PC-3 (cell line): ENCODE measurements at regions not wholly inside any gene's neighbourhood (a gene's known extent, or its start where the extent isn't known, plus 50 kb on each side); places are given as distances from the start of the nearest gene placed in this dataset.

Experiments
- ATAC-seq: fragments of 200-7000 bp; cut with Tn5 transposase; 2 replicates; pipeline ENCODE4 v1.9.1; 2020; ENCODE audit warnings: mild to moderate bottlenecking, moderate library complexity
- BruUV-seq: library from RNA; stranded (reverse); fragments of 400-500 nt; replicated peaks from 2 replicates; lab custom pipeline; 2021; lab: Mats Ljungman, UMichigan
- CTCF ChIA-PET: fragments of 300-600 bp; sonication (Branson Sonifier 250); formaldehyde crosslinking; loops from one replicate; lab custom pipeline; 2022; ENCODE audit warnings: antibody characterized with exemption; lab: Charles Lee
- POLR2A ChIA-PET: fragments of 300-600 bp; sonication (Branson Sonifier 250); formaldehyde crosslinking; loops from one replicate; lab custom pipeline; 2022; ENCODE audit warnings: antibody characterized with exemption; ENCODE audit not compliant: unreplicated experiment; lab: Charles Lee
- DNase-seq: peaks from one replicate; pipeline ENCODE4 v3.0.0-alpha.2; 2015
- H2AFZ ChIP-seq: fragments of 300-600 bp; sonication (generic); 2 replicates; pipeline ENCODE4 v1.6.0; 2016; ENCODE audit warnings: antibody characterized with exemption, low read length
- H3F3A ChIP-seq: fragments of 300-600 bp; sonication (generic); one replicate; pipeline ENCODE4 v1.6.0; 2017; ENCODE audit warnings: antibody characterized with exemption, low read length, control low read depth, mild to moderate bottlenecking; ENCODE audit not compliant: unreplicated experiment
- H3K27ac ChIP-seq: fragments of 300-600 bp; sonication (generic); 2 replicates; pipeline ENCODE4 v1.5.1; 2016; ENCODE audit warnings: mild to moderate bottlenecking, low read length
- H3K27me3 ChIP-seq: fragments of 300-600 bp; sonication (generic); 2 replicates; pipeline ENCODE4 v1.6.1; 2016; ENCODE audit warnings: low read length, mixed read lengths
- H3K36me3 ChIP-seq: fragments of 300-600 bp; sonication (generic); 2 replicates; pipeline ENCODE4 v1.6.1; 2016; ENCODE audit warnings: low read depth, mixed run types, low read length, mixed read lengths
- H3K4me1 ChIP-seq: fragments of 300-600 bp; sonication (generic); 2 replicates; pipeline ENCODE4 v1.5.1; 2016; ENCODE audit warnings: low read length; ENCODE audit not compliant: insufficient read depth
- H3K4me2 ChIP-seq: fragments of 300-600 bp; sonication (generic); 2 replicates; pipeline ENCODE4 v1.6.0; 2016; ENCODE audit warnings: low read length
- H3K4me3 ChIP-seq: fragments of 300-600 bp; sonication (generic); 2 replicates; pipeline ENCODE4 v1.5.1; 2016; ENCODE audit warnings: mild to moderate bottlenecking, low read length, mixed read lengths
- H3K79me2 ChIP-seq: fragments of 300-600 bp; sonication (generic); 2 replicates; pipeline ENCODE4 v1.6.1; 2017; ENCODE audit warnings: low read length, mixed read lengths
- H3K9ac ChIP-seq: fragments of 300-600 bp; sonication (generic); 2 replicates; pipeline ENCODE4 v1.6.0; 2016; ENCODE audit warnings: mild to moderate bottlenecking, low read length
- H3K9me2 ChIP-seq: fragments of 300-600 bp; sonication (generic); replicated peaks from 2 replicates; pipeline ENCODE4 v1.6.1; 2016; ENCODE audit warnings: mixed run types, low read length, mixed read lengths
- H3K9me3 ChIP-seq: fragments of 300-600 bp; sonication (generic); 2 replicates; pipeline ENCODE4 v1.6.1; 2016; ENCODE audit warnings: low read length, mixed read lengths
- H4K20me1 ChIP-seq: fragments of 300-600 bp; sonication (generic); 2 replicates; pipeline ENCODE4 v1.6.1; 2016; ENCODE audit warnings: low read length, mixed read lengths
- CTCF ChIP-seq: fragments of 300-600 bp; sonication (generic); conservative IDR thresholded peaks from 2 replicates; pipeline ENCODE4 v1.5.1; 2017; ENCODE audit warnings: antibody characterized with exemption, low read depth, mild to moderate bottlenecking, low read length
- EZH2 ChIP-seq: fragments of 300-600 bp; sonication (generic); IDR thresholded peaks from one replicate; pipeline ENCODE4 v1.6.1; 2017; ENCODE audit warnings: antibody characterized with exemption, mild to moderate bottlenecking, low read length; ENCODE audit not compliant: unreplicated experiment
- EZH2phosphoT487 ChIP-seq: fragments of 300-600 bp; sonication (generic); IDR thresholded peaks from 2 replicates; pipeline ENCODE4 v1.6.1; 2018; ENCODE audit warnings: mild to moderate bottlenecking, antibody characterized with exemption, low read length, borderline replicate concordance
- intact Hi-C: fragments of 100-400 bp; cut with micrococcal nuclease; formaldehyde crosslinking; loops from 2 replicates; pipeline ENCODE4 v1.9.0; 2023

GRCh38 chr4:124863040-124863545 is 150.6 kb upstream of the ANKRD50 start:
- no peak overlapping the region for H2AFZ ChIP-seq
- no TSS peak for BruUV-seq
- H3K4me3 ChIP-seq, result no peak overlapping the region
- H3K4me2 ChIP-seq, result no peak overlapping the region
- DNase-seq (no peak), ATAC-seq (no peak)
- no peaks in the 10 kb centered on the region for H3F3A ChIP-seq
- no peaks in the 10 kb centered on the region for H3K9me2 ChIP-seq
- H3K9ac ChIP-seq, result no peak overlapping the region
- H3K79me2 ChIP-seq, result no peaks in the 10 kb centered on the region
- intact Hi-C loops, result no loop called here
- H3K9me3 ChIP-seq, result no peaks in the 10 kb centered on the region
- H4K20me1 ChIP-seq, result no peaks in the 10 kb centered on the region
- TF ChIP-seq EZH2phosphoT487, result no peak
- TF ChIP-seq CTCF, result no peak
- TF ChIP-seq EZH2, result no peak
- H3K27me3 ChIP-seq, result no peaks in the 10 kb centered on the region
- H3K27ac ChIP-seq, result no peak overlapping the region
- CTCF ChIA-PET, result no interaction called here
- POLR2A ChIA-PET, result no interaction called here
- peaks cover 2% of the 10 kb centered on the region for H3K4me1 ChIP-seq
- no peaks in the 10 kb centered on the region for H3K36me3 ChIP-seq

- ATAC-seq (no peak), DNase-seq (no peak)
- H3K9me3 ChIP-seq, result no peaks in the 10 kb centered on the region
- ChIA-PET POLR2A (no interaction called here), CTCF (no interaction called here)
- no TSS peak for BruUV-seq
- intact Hi-C loops, result no loop called here
- no peaks in the 10 kb centered on the region for H3K27me3 ChIP-seq
- H4K20me1 ChIP-seq, result no peaks in the 10 kb centered on the region
- no peak overlapping the region for H3K9ac ChIP-seq
- no peak for TF ChIP-seq EZH2phosphoT487
- no peak for TF ChIP-seq EZH2
- TF ChIP-seq CTCF, result no peak
- no peak overlapping the region for H3K4me2 ChIP-seq
- H3F3A ChIP-seq, result no peaks in the 10 kb centered on the region
- H3K27ac ChIP-seq, result no peak overlapping the region
- H3K79me2 ChIP-seq, result no peaks in the 10 kb centered on the region
- H3K4me1 ChIP-seq, result no peaks in the 10 kb centered on the region
- no peaks in the 10 kb centered on the region for H3K36me3 ChIP-seq
- H2AFZ ChIP-seq, result no peak overlapping the region
- H3K9me2 ChIP-seq, result no peaks in the 10 kb centered on the region
- no peak overlapping the region for H3K4me3 ChIP-seq
Observed at GRCh38 chr4:124862261-124862660, 149.7 kb upstream of the ANKRD50 start.

- ATAC-seq, result no peak
- Histone ChIP-seq H3K4me2 (no peak overlapping the region), H3K9ac (no peak overlapping the region), H2AFZ (no peak overlapping the region), H3K4me1 (no peaks in the 10 kb centered on the region), H3K9me3 (no peaks in the 10 kb centered on the region), H3K9me2 (no peaks in the 10 kb centered on the region), H3F3A (no peaks in the 10 kb centered on the region), H3K4me3 (no peak overlapping the region), H4K20me1 (no peaks in the 10 kb centered on the region), H3K79me2 (no peaks in the 10 kb centered on the region), H3K27me3 (no peaks in the 10 kb centered on the region), H3K36me3 (no peaks in the 10 kb centered on the region), H3K27ac (no peak overlapping the region)
- intact Hi-C loops, result no loop called here
- no TSS peak for BruUV-seq
- DNase-seq, result no peak
- TF ChIP-seq EZH2phosphoT487 (no peak), EZH2 (no peak), CTCF (no peak)
- POLR2A ChIA-PET, result no interaction called here
- CTCF ChIA-PET, result no interaction called here
Observed at GRCh38 chr4:124861761-124862160, 149.2 kb upstream of the ANKRD50 start.
